H1 (cell line): ENCODE measurements at regions not wholly inside any gene's neighbourhood (a gene's known extent, or its start where the extent isn't known, plus 50 kb on each side); places are given as distances from the start of the nearest gene placed in this dataset.

Experiments
- CTCF ChIA-PET: fragments of 300-600 bp; sonication (Branson Sonifier 250); formaldehyde crosslinking; loops from one replicate; lab custom pipeline; 2021; ENCODE audit not compliant: partially characterized antibody; lab: Charles Lee
- POLR2A ChIA-PET: fragments of 300-600 bp; sonication (Branson Sonifier 250); formaldehyde crosslinking; loops from one replicate; lab custom pipeline; 2021; ENCODE audit warnings: inconsistent platforms; ENCODE audit not compliant: partially characterized antibody; lab: Charles Lee
- DNase-seq, 2 experiments: peaks; one replicate each; pipeline versions ENCODE4 v3.0.0 to v3.0.0-alpha.2; 2010 to 2022; ENCODE audit warnings: low spot score in 2 of 2, low read depth in 1 of 2, mixed read lengths in 1 of 2
- FAIRE-seq: peaks from 2 replicates; lab custom pipeline; 2011; peaks lifted over from hg19 to GRCh38; lab: Jason Lieb, UNC
- H2AFZ ChIP-seq: 2 replicates; pipeline ENCODE4 v1.8.1; 2012; ENCODE audit warnings: low read length, inconsistent platforms
- H2AK5ac ChIP-seq: 2 replicates; pipeline ENCODE4 v1.6.1; 2013; ENCODE audit warnings: low read depth, low read length
- H2BK120ac ChIP-seq: replicated peaks from 2 replicates; pipeline ENCODE3; 2013; ENCODE audit warnings: low read depth, low read length, inconsistent platforms
- H2BK12ac ChIP-seq: 2 replicates; pipeline ENCODE4 v1.6.1; 2013; ENCODE audit warnings: low read depth, low read length
- H2BK15ac ChIP-seq: 2 replicates; pipeline ENCODE4 v1.6.1; 2013; ENCODE audit warnings: low read length
- H2BK20ac ChIP-seq: 2 replicates; pipeline ENCODE4 v1.6.1; 2013; ENCODE audit warnings: low read length
- H2BK5ac ChIP-seq: 2 replicates; pipeline ENCODE4 v1.6.1; 2013; ENCODE audit warnings: low read depth, low read length
- H3K14ac ChIP-seq: 2 replicates; pipeline ENCODE4 v1.6.1; 2013; ENCODE audit warnings: inconsistent platforms; ENCODE audit not compliant: insufficient read length
- H3K18ac ChIP-seq: 2 replicates; pipeline ENCODE4 v1.6.1; 2013; ENCODE audit warnings: low read length; ENCODE audit errors: extremely low read depth
- H3K23ac ChIP-seq: 2 replicates; pipeline ENCODE4 v1.6.1; 2013; ENCODE audit warnings: inconsistent platforms; ENCODE audit not compliant: insufficient read length
- H3K23me2 ChIP-seq: 2 replicates; pipeline ENCODE4 v1.6.1; 2013; ENCODE audit warnings: low read depth, low read length
- H3K27ac ChIP-seq: 2 replicates; pipeline ENCODE4 v1.6.1; 2011; ENCODE audit warnings: low read depth, low read length, inconsistent platforms
- H3K27me3 ChIP-seq, 4 experiments: replicated peaks in 1 of 4; 1 replicate in 1 of 4; 2 replicates in 3 of 4; pipeline versions ENCODE4 v1.6.1 to v1.8.1; 2011 to 2013; ENCODE audit warnings: low read length in 3 of 4, mild to moderate bottlenecking in 3 of 4, inconsistent platforms in 2 of 4, mixed read lengths in 2 of 4, moderate library complexity in 1 of 4; ENCODE audit not compliant: control insufficient read depth in 3 of 4, insufficient read depth in 3 of 4; ENCODE audit errors: extremely low read depth in 1 of 4
- H3K36me3 ChIP-seq, 4 experiments: 2 replicates each; pipeline versions ENCODE4 v1.6.1 to v1.8.1; 2011 to 2013; ENCODE audit warnings: mild to moderate bottlenecking in 4 of 4, low read length in 3 of 4, moderate library complexity in 2 of 4, control low read depth in 1 of 4, inconsistent platforms in 1 of 4; ENCODE audit not compliant: insufficient read depth in 4 of 4, control insufficient read depth in 2 of 4
- H3K4ac ChIP-seq: replicated peaks from 2 replicates; pipeline ENCODE3; 2013; ENCODE audit warnings: low read length, low read depth, mixed read lengths, inconsistent platforms; ENCODE audit not compliant: insufficient read length
- H3K4me1 ChIP-seq, 4 experiments: replicated peaks in 1 of 4; 1 replicate in 1 of 4; 2 replicates in 3 of 4; pipeline versions ENCODE4 v1.6.1 to v1.8.1; 2011 to 2013; ENCODE audit warnings: low read length in 3 of 4, inconsistent platforms in 2 of 4, mixed read lengths in 1 of 4; ENCODE audit not compliant: insufficient read depth in 4 of 4, control insufficient read depth in 3 of 4
- H3K4me2 ChIP-seq, 2 experiments: 2 replicates each; pipeline versions ENCODE4 v1.6.1 to v1.8.1; 2011 to 2013; ENCODE audit warnings: low read depth in 2 of 2, low read length in 2 of 2, control low read depth in 1 of 2, inconsistent platforms in 1 of 2, mild to moderate bottlenecking in 1 of 2; ENCODE audit not compliant: insufficient read depth in 1 of 2
- H3K4me3 ChIP-seq, 4 experiments: fragments of 200-600, 300-600 bp in 1 of 4; sonication (generic), shearing (Covaris generic), sonication (Bioruptor Twin) in 1 of 4; 2 replicates each; pipeline versions ENCODE4 v1.5.1 to v1.8.1; 2011 to 2016; ENCODE audit warnings: low read length in 4 of 4, low read depth in 3 of 4, control low read depth in 2 of 4, inconsistent platforms in 2 of 4, mild to moderate bottlenecking in 2 of 4, mixed read lengths in 1 of 4, moderate library complexity in 1 of 4; ENCODE audit not compliant: insufficient read depth in 2 of 4; ENCODE audit errors: extremely low read depth in 1 of 4
- H3K56ac ChIP-seq: replicated peaks from 2 replicates; pipeline ENCODE3; 2013; ENCODE audit warnings: low read depth, mild to moderate bottlenecking, mixed read lengths, low read length, inconsistent platforms; ENCODE audit not compliant: insufficient read length
- H3K79me1 ChIP-seq: 2 replicates; pipeline ENCODE4 v1.6.1; 2013; ENCODE audit warnings: low read depth, low read length, control low read depth
- H3K79me2 ChIP-seq, 2 experiments: 2 replicates each; pipeline versions ENCODE4 v1.6.1 to v1.8.1; 2012 to 2013; ENCODE audit warnings: low read length in 2 of 2, mild to moderate bottlenecking in 2 of 2, inconsistent platforms in 1 of 2; ENCODE audit not compliant: insufficient read depth in 2 of 2, control insufficient read depth in 1 of 2
- H3K9ac ChIP-seq, 4 experiments: replicated peaks in 1 of 4; 1 replicate in 1 of 4; 2 replicates in 3 of 4; pipeline versions ENCODE4 v1.6.1 to v1.8.1; 2011 to 2013; ENCODE audit warnings: low read depth in 3 of 4, low read length in 3 of 4, control low read depth in 2 of 4, mild to moderate bottlenecking in 2 of 4, moderate library complexity in 2 of 4, inconsistent platforms in 1 of 4; ENCODE audit errors: extremely low read depth in 1 of 4
- H3K9me3 ChIP-seq, 2 experiments: 2 replicates each; pipeline versions ENCODE4 v1.6.1 to v1.8.1; 2012 to 2013; ENCODE audit warnings: mild to moderate bottlenecking in 2 of 2, moderate library complexity in 2 of 2, control low read depth in 1 of 2, inconsistent platforms in 1 of 2, low read depth in 1 of 2, low read length in 1 of 2, mixed read lengths in 1 of 2; ENCODE audit not compliant: insufficient read depth in 2 of 2
- H4K20me1 ChIP-seq, 2 experiments: replicated peaks in 1 of 2; 2 replicates each; pipeline versions ENCODE3 to v1.8.1; 2011 to 2013; ENCODE audit warnings: inconsistent platforms in 2 of 2, low read length in 2 of 2, mild to moderate bottlenecking in 1 of 2; ENCODE audit not compliant: insufficient read depth in 2 of 2, control insufficient read depth in 1 of 2
- H4K5ac ChIP-seq: 2 replicates; pipeline ENCODE4 v1.6.1; 2013; ENCODE audit warnings: low read length, low read depth, mixed read lengths, inconsistent platforms; ENCODE audit not compliant: insufficient read length
- H4K8ac ChIP-seq: 2 replicates; pipeline ENCODE4 v1.8.0; 2013; ENCODE audit warnings: mild to moderate bottlenecking, moderate library complexity, low read length, inconsistent platforms; ENCODE audit not compliant: insufficient read depth; ENCODE audit errors: extremely low read depth
- H4K91ac ChIP-seq: replicated peaks from 2 replicates; pipeline ENCODE3; 2013; ENCODE audit warnings: low read length, mixed read lengths, inconsistent platforms; ENCODE audit not compliant: insufficient read length
- BRCA1 ChIP-seq: IDR thresholded peaks from 2 replicates; pipeline ENCODE4 v1.6.1; 2012; ENCODE audit warnings: low read depth, low read length, improper control_type of control experiment
- CEBPB ChIP-seq: IDR thresholded peaks from 2 replicates; pipeline ENCODE4 v1.6.1; 2012; ENCODE audit warnings: low read depth, low read length
- CHD2 ChIP-seq: IDR thresholded peaks from 2 replicates; pipeline ENCODE4 v1.6.1; 2012; ENCODE audit warnings: low read length, improper control_type of control experiment
- EZH2 ChIP-seq: fragments of 200-600 bp; sonication (generic); IDR thresholded peaks from 2 replicates; pipeline ENCODE4 v1.7.1; 2012; ENCODE audit warnings: low read depth, mild to moderate bottlenecking, moderate library complexity, low read length, inconsistent platforms; ENCODE audit not compliant: severe bottlenecking
- TBP ChIP-seq: IDR thresholded peaks from 2 replicates; pipeline ENCODE4 v1.6.1; 2011; ENCODE audit warnings: low read depth, low read length, improper control_type of control experiment

GRCh38 chr13:80664950-80665349 is 324.0 kb upstream of the SPRY2 start:
- no peak overlapping the region for H3K27ac ChIP-seq
- no peak overlapping the region for H3K9ac ChIP-seq
- no peaks in the 10 kb centered on the region for H3K36me3 ChIP-seq
- POLR2A ChIA-PET: no interaction called here
- no peak overlapping the region for H3K23ac ChIP-seq
- no peak overlapping the region for H2BK120ac ChIP-seq
- H2BK15ac ChIP-seq: no peak overlapping the region
- no peaks in the 10 kb centered on the region for H3K27me3 ChIP-seq
- no peak overlapping the region for H3K56ac ChIP-seq
- no peaks in the 10 kb centered on the region for H3K9me3 ChIP-seq
- no peak overlapping the region for H3K4me3 ChIP-seq
- H4K8ac ChIP-seq: no peak overlapping the region
- DNase-seq (no peak), FAIRE-seq (no peak)
- H3K79me1 ChIP-seq: no peaks in the 10 kb centered on the region
- no peak overlapping the region for H2BK12ac ChIP-seq
- H3K18ac ChIP-seq: no peak overlapping the region
- H2BK5ac ChIP-seq: no peak overlapping the region
- H4K5ac ChIP-seq: no peak overlapping the region
- H3K14ac ChIP-seq: no peak overlapping the region
- no peak overlapping the region for H3K4me2 ChIP-seq
- H4K20me1 ChIP-seq: no peaks in the 10 kb centered on the region
- H3K79me2 ChIP-seq: no peaks in the 10 kb centered on the region
- H3K4me1 ChIP-seq: no peaks in the 10 kb centered on the region
- H2AK5ac ChIP-seq: no peak overlapping the region
- no peak overlapping the region for H2AFZ ChIP-seq
- H3K23me2 ChIP-seq: no peaks in the 10 kb centered on the region
- TF ChIP-seq CEBPB: no peak
- no peak for TF ChIP-seq TBP
- no peak for TF ChIP-seq BRCA1
- no peak for TF ChIP-seq CHD2
- TF ChIP-seq EZH2: no peak
- no peak overlapping the region for H3K4ac ChIP-seq
- CTCF ChIA-PET: no interaction called here
- H4K91ac ChIP-seq: no peak overlapping the region
- no peak overlapping the region for H2BK20ac ChIP-seq
